WERI-Rb-1 (cell line): ENCODE measurements at regions not wholly inside any gene's neighbourhood (a gene's known extent, or its start where the extent isn't known, plus 50 kb on each side); places are given as distances from the start of the nearest gene placed in this dataset.

ENCODE experiments used
- DNase-seq: peaks from one replicate; pipeline ENCODE4 v3.0.0-alpha.2; 2020
- H3K27ac ChIP-seq: fragments of 250-450 bp; sonication (Bioruptor Pico); 2 replicates; pipeline ENCODE4 v1.5.1; 2020; ENCODE audit warnings: mild to moderate bottlenecking, moderate library complexity
- H3K27me3 ChIP-seq: fragments of 250-450 bp; sonication (Bioruptor Pico); 2 replicates; pipeline ENCODE4 v1.5.1; 2021; ENCODE audit warnings: mild to moderate bottlenecking, low read depth, moderate library complexity; ENCODE audit not compliant: insufficient read depth, severe bottlenecking
- H3K36me3 ChIP-seq: fragments of 250-450 bp; sonication (Bioruptor Pico); 2 replicates; pipeline ENCODE4 v1.5.1; 2020; ENCODE audit warnings: mild to moderate bottlenecking, moderate library complexity
- H3K4me3 ChIP-seq: 2 replicates; pipeline ENCODE4 v1.5.1; 2011; ENCODE audit warnings: low read depth, mild to moderate bottlenecking, control low read depth, low read length
- H3K9me3 ChIP-seq: fragments of 250-450 bp; sonication (Bioruptor Pico); 2 replicates; pipeline ENCODE4 v1.5.1; 2021; ENCODE audit warnings: mild to moderate bottlenecking, moderate library complexity; ENCODE audit not compliant: severe bottlenecking
- CTCF ChIP-seq: IDR thresholded peaks from 2 replicates; pipeline ENCODE4 v1.5.1; 2011; ENCODE audit warnings: low read depth, mild to moderate bottlenecking, control low read depth, inconsistent platforms, low read length

GRCh38 chr10:108130575-108130974 lies 966.1 kb upstream of the SORCS1 start:
- no peaks in the 10 kb centered on the region for H3K27me3 ChIP-seq
- no peak overlapping the region for H3K4me3 ChIP-seq
- H3K9me3 ChIP-seq = no peaks in the 10 kb centered on the region
- DNase-seq = no peak
- H3K36me3 ChIP-seq = no peaks in the 10 kb centered on the region
- TF ChIP-seq CTCF = no peak
- H3K27ac ChIP-seq = no peak overlapping the region

GRCh38 chr10:108112218-108112617 lies 947.7 kb upstream of the SORCS1 start:
- H3K27ac ChIP-seq = no peak overlapping the region
- H3K36me3 ChIP-seq = no peaks in the 10 kb centered on the region

DNA sequence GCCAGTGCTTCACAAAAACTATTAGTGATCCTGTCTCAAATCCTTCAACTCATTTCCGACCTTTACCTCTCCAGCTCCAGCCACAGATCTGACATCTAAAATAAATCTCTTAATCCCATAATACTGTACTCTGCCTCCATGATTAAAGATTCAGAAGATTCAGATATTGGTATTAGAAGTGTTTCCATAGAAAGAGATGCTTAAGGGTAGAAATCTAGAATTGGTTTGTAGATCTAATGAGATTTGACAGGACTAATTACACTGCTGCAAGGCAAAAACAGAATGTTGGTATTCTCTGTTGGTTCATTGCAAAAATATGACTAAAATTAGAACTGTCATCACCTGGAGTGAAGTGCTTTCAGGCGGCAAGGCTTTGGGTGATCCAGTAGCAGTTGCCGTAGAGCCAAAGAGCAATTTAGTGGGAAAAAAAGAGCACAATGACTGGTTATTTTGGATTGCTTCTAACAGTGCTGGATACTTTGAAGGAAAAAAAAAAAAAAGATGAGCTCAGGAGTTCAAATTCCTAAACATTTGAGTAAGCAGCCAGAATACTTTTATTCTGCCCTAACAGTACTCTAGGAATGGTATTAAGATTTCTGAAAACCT lies 940.1 kb upstream of the SORCS1 start:
- Histone ChIP-seq H3K27me3 (no peaks in the 10 kb centered on the region), H3K36me3 (no peaks in the 10 kb centered on the region), H3K27ac (peak overlapping the region; percentile 15; the same call in 1 of the 2 replicates), H3K4me3 (no peak overlapping the region), H3K9me3 (no peaks in the 10 kb centered on the region)
- DNase-seq = no peak
- no peak for TF ChIP-seq CTCF

More at GRCh38 chr10:108112218-108112617, 947.7 kb upstream of the SORCS1 start:
- no peak for DNase-seq
- TF ChIP-seq CTCF = peak; percentile 52
- Histone ChIP-seq H3K9me3 (no peaks in the 10 kb centered on the region), H3K4me3 (no peak overlapping the region), H3K27me3 (no peaks in the 10 kb centered on the region)

DNA sequence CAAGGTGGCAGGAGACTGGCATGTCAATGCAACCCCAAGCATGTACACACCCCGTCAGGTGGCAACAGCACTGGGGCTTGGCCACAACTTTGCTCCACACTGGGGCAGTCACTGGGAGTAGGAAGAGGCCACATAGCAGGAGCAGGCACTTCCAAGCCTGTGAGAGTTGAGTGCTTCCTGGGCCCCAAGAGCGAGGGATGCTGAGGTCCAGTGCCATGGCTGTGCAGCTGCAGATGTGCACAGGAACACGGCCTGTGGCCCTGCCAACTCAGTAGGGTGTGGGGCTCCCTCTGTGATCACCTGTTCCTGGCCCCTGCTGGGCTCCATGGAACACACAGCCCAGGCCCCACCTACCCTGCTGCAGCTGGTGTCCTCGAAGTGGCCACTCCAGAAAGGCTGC lies 932.8 kb upstream of the SORCS1 start:
- TF ChIP-seq CTCF = no peak
- no peak for DNase-seq
- Histone ChIP-seq H3K9me3 (no peaks in the 10 kb centered on the region), H3K27ac (no peak overlapping the region), H3K4me3 (no peak overlapping the region), H3K27me3 (no peaks in the 10 kb centered on the region), H3K36me3 (no peaks in the 10 kb centered on the region)

GRCh38 chr10:108095932-108096925 lies 931.7 kb upstream of the SORCS1 start:
- TF ChIP-seq CTCF = no peak

More at GRCh38 chr10:108095932-108096925, 931.7 kb upstream of the SORCS1 start:
- H3K36me3 ChIP-seq = no peaks in the 10 kb centered on the region
- H3K27me3 ChIP-seq = no peaks in the 10 kb centered on the region
- DNase-seq = no peak
- no peaks in the 10 kb centered on the region for H3K9me3 ChIP-seq
- no peak overlapping the region for H3K27ac ChIP-seq
- H3K4me3 ChIP-seq = no peak overlapping the region
